ENCODE measurements at regions not wholly inside any gene's neighbourhood (a gene's known extent, or its start where the extent isn't known, plus 50 kb on each side); places are given as distances from the start of the nearest gene placed in this dataset.

DNA sequence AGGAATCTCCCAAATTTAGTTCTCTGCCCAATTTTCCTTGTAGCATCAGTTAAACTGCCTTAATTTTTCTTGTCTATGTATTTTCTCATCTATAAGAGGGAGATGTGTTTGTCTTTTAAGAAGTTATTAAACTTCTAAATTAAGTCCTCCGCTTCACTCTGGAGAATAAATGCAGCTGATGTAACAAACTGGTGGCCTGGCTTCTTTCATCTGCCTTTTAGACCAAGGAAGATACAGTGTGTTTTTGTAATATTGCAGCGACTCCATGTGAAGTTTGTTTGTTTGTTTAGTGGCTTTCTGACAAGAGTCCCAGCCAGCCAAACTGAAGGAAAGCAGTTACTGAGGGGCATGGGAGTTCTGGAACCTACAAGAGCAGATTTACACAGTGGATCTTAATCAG lies 56.4 kb downstream of the KLF12 start:
- Histone ChIP-seq H2AFZ (no peak overlapping the region), H3K36me3 (replicated peaks; ENCODE audit: insufficient read depth, low read depth) (no peaks in the 10 kb centered on the region), H3K27ac (no peak overlapping the region), H3K79me2 (peaks cover 69% of the 10 kb centered on the region), H3K9me3 (ENCODE audit: low read depth) (no peaks in the 10 kb centered on the region), H4K20me1 (ENCODE audit: insufficient read depth, poor library complexity, severe bottlenecking) (no peaks in the 10 kb centered on the region), H3K4me2 (no peak overlapping the region), H3K9me2 (replicated peaks; ENCODE audit: insufficient read depth) (no peaks in the 10 kb centered on the region), H3K4me1 (ENCODE audit: insufficient read depth) (peaks cover 6% of the 10 kb centered on the region), H3K27me3 (no peaks in the 10 kb centered on the region), H3K4me3 (no peak overlapping the region)
- WGBS (ENCODE audit: low lambda C conversion rate, missing lambda C conversion rate) = 68% methylated on average over 2 of the region's 2 CpGs
- TF ChIP-seq EZH2 (IDR thresholded peaks at IDR 0.05; ENCODE audit: borderline replicate concordance) (no peak), EZH2phosphoT487 (IDR thresholded peaks at IDR 0.05; ENCODE audit: low read depth, severe bottlenecking, unreplicated experiment) (no peak)
- TF ChIP-seq, protein P1, sequence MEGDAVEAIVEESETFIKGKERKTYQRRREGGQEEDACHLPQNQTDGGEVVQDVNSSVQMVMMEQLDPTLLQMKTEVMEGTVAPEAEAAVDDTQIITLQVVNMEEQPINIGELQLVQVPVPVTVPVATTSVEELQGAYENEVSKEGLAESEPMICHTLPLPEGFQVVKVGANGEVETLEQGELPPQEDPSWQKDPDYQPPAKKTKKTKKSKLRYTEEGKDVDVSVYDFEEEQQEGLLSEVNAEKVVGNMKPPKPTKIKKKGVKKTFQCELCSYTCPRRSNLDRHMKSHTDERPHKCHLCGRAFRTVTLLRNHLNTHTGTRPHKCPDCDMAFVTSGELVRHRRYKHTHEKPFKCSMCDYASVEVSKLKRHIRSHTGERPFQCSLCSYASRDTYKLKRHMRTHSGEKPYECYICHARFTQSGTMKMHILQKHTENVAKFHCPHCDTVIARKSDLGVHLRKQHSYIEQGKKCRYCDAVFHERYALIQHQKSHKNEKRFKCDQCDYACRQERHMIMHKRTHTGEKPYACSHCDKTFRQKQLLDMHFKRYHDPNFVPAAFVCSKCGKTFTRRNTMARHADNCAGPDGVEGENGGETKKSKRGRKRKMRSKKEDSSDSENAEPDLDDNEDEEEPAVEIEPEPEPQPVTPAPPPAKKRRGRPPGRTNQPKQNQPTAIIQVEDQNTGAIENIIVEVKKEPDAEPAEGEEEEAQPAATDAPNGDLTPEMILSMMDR (IDR thresholded peaks at IDR 0.05; ENCODE audit: poor library complexity) = no peak
- no peak for DNase-seq (ENCODE audit: low spot score)

DNA sequence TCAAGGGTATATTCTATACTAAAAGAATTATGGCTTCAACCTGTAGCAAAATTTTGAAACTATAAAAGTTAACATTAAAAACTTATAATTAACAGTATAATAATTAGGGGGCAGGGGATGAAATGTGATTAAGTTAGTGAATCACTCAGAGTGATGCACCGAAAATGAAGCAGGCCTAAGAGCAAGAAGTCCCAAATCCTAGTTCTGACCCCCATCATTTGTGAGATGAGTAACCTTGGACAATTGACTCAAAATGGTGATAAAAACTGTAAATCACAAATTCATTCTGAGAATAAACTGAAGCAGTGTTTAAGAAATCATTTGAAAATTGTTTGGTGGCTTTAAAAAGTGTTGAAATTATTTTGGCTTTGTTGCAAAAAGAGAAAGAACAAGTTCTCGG lies 56.8 kb downstream of the KLF12 start:
- H2AFZ ChIP-seq = no peak overlapping the region
- H3K79me2 ChIP-seq = peaks cover 73% of the 10 kb centered on the region
- no peaks in the 10 kb centered on the region for H3K9me2 ChIP-seq (replicated peaks; ENCODE audit: insufficient read depth)
- no peak overlapping the region for H3K27ac ChIP-seq
- no peak overlapping the region for H3K4me3 ChIP-seq
- H3K4me1 ChIP-seq (ENCODE audit: insufficient read depth) = peaks cover 5% of the 10 kb centered on the region
- WGBS (ENCODE audit: low lambda C conversion rate, missing lambda C conversion rate) = 90% methylated on average over 2 of the region's 2 CpGs
- no peaks in the 10 kb centered on the region for H4K20me1 ChIP-seq (ENCODE audit: insufficient read depth, poor library complexity, severe bottlenecking)
- no peak overlapping the region for H3K4me2 ChIP-seq
- no peak for DNase-seq (ENCODE audit: low spot score)
- H3K9me3 ChIP-seq (ENCODE audit: low read depth) = no peaks in the 10 kb centered on the region
- H3K36me3 ChIP-seq (replicated peaks; ENCODE audit: insufficient read depth, low read depth) = no peaks in the 10 kb centered on the region
- TF ChIP-seq, protein P1 (IDR thresholded peaks at IDR 0.05; ENCODE audit: poor library complexity) = no peak
- TF ChIP-seq EZH2 (IDR thresholded peaks at IDR 0.05; ENCODE audit: borderline replicate concordance) = no peak
- TF ChIP-seq EZH2phosphoT487 (IDR thresholded peaks at IDR 0.05; ENCODE audit: low read depth, severe bottlenecking, unreplicated experiment) = no peak
- no peaks in the 10 kb centered on the region for H3K27me3 ChIP-seq

DNA sequence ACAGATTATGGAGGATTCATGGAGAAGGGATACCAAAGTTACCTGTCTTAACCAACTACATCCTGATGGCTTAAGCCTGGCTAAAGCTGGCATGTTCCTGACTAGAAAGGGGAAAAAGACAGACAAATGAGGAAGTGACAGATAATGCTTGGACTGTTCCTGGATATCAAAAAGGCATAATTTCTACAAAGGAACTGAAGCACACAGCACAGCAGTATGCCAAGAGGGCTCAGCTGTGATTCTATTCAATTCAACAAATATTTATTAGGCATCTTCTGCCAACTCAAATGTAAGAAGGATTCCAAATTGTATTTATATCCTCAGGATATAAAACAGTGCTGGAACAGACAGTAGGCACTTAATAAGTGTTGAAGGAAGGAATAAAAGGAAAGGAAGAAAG lies 59.5 kb downstream of the KLF12 start:
- no peaks in the 10 kb centered on the region for H3K9me3 ChIP-seq (ENCODE audit: low read depth)
- TF ChIP-seq, protein P1 (IDR thresholded peaks at IDR 0.05; ENCODE audit: poor library complexity) = no peak
- TF ChIP-seq EZH2phosphoT487 (IDR thresholded peaks at IDR 0.05; ENCODE audit: low read depth, severe bottlenecking, unreplicated experiment) = no peak
- no peak for TF ChIP-seq EZH2 (IDR thresholded peaks at IDR 0.05; ENCODE audit: borderline replicate concordance)
- H3K4me1 ChIP-seq (ENCODE audit: insufficient read depth) = peaks cover 3% of the 10 kb centered on the region
- H3K27ac ChIP-seq = no peak overlapping the region
- no peak overlapping the region for H3K4me2 ChIP-seq
- H3K9me2 ChIP-seq (replicated peaks; ENCODE audit: insufficient read depth) = no peaks in the 10 kb centered on the region
- no peak overlapping the region for H3K4me3 ChIP-seq
- H3K79me2 ChIP-seq = peaks cover 61% of the 10 kb centered on the region
- DNase-seq (ENCODE audit: low spot score) = no peak
- H3K27me3 ChIP-seq = no peaks in the 10 kb centered on the region
- H2AFZ ChIP-seq = no peak overlapping the region
- no peaks in the 10 kb centered on the region for H3K36me3 ChIP-seq (replicated peaks; ENCODE audit: insufficient read depth, low read depth)
- H4K20me1 ChIP-seq (ENCODE audit: insufficient read depth, poor library complexity, severe bottlenecking) = no peaks in the 10 kb centered on the region

GRCh38 chr13:74073274-74073673 lies 60.9 kb downstream of the KLF12 start:
- Histone ChIP-seq H4K20me1 (ENCODE audit: insufficient read depth, poor library complexity, severe bottlenecking) (no peaks in the 10 kb centered on the region), H3K27ac (no peak overlapping the region), H3K4me1 (ENCODE audit: insufficient read depth) (peaks cover 3% of the 10 kb centered on the region), H3K4me3 (no peak overlapping the region), H3K36me3 (replicated peaks; ENCODE audit: insufficient read depth, low read depth) (no peaks in the 10 kb centered on the region), H3K9me3 (ENCODE audit: low read depth) (no peaks in the 10 kb centered on the region), H3K4me2 (no peak overlapping the region), H3K27me3 (no peaks in the 10 kb centered on the region), H2AFZ (no peak overlapping the region), H3K79me2 (peaks cover 50% of the 10 kb centered on the region), H3K9me2 (replicated peaks; ENCODE audit: insufficient read depth) (no peaks in the 10 kb centered on the region)
- no peak for TF ChIP-seq EZH2phosphoT487 (IDR thresholded peaks at IDR 0.05; ENCODE audit: low read depth, severe bottlenecking, unreplicated experiment)
- DNase-seq (ENCODE audit: low spot score) = no peak
- whole genome bisulfite sequencing (ENCODE audit: low lambda C conversion rate, missing lambda C conversion rate) = 96% methylated on average over 1 of the region's 1 CpG

Measured in hepatocyte (in vitro differentiated cells).